Liver (tissue), 8 donors: ENCODE measurements at regions not wholly inside any gene's neighbourhood (a gene's known extent, or its start where the extent isn't known, plus 50 kb on each side); places are given as distances from the start of the nearest gene placed in this dataset.

ENCODE experiments used
- DNase-seq: peaks from one replicate; pipeline ENCODE4 v3.0.0-alpha.2; 2017; ENCODE audit warnings: low spot score
- H3K27ac ChIP-seq, 2 donors: one replicate each; pipeline ENCODE4 v1.7.0; 2013; ENCODE audit warnings: inconsistent platforms in 2 of 2, low read length in 2 of 2, control low read depth in 1 of 2, low read depth in 1 of 2, mild to moderate bottlenecking in 1 of 2
- H3K27me3 ChIP-seq, 4 donors: one replicate each; pipeline versions ENCODE4 v1.6.1 to v1.7.0; 2013; ENCODE audit warnings: low read length in 3 of 4, inconsistent platforms in 1 of 4, mild to moderate bottlenecking in 1 of 4, moderate library complexity in 1 of 4; ENCODE audit not compliant: control insufficient read depth in 4 of 4, insufficient read depth in 4 of 4
- H3K36me3 ChIP-seq, 4 donors: one replicate each; pipeline versions ENCODE4 v1.6.1 to v1.7.0; 2013; ENCODE audit warnings: low read length in 3 of 4, mild to moderate bottlenecking in 3 of 4, low read depth in 1 of 4, moderate library complexity in 1 of 4; ENCODE audit not compliant: control insufficient read depth in 4 of 4, insufficient read depth in 3 of 4
- H3K4me1 ChIP-seq, 4 donors: one replicate each; pipeline versions ENCODE4 v1.6.1 to v1.7.0; 2013; ENCODE audit warnings: low read length in 3 of 4, mild to moderate bottlenecking in 3 of 4, moderate library complexity in 1 of 4; ENCODE audit not compliant: control insufficient read depth in 4 of 4, insufficient read depth in 4 of 4
- H3K4me3 ChIP-seq, 3 donors: one replicate each; pipeline versions ENCODE4 v1.6.1 to v1.7.0; 2013; ENCODE audit warnings: low read length in 3 of 3, control low read depth in 1 of 3, low read depth in 1 of 3, mild to moderate bottlenecking in 1 of 3
- H3K9ac ChIP-seq, 2 donors: one replicate each; pipeline ENCODE4 v1.7.0; 2013; ENCODE audit warnings: low read length in 2 of 2, mild to moderate bottlenecking in 2 of 2, moderate library complexity in 2 of 2, control low read depth in 1 of 2, low read depth in 1 of 2
- H3K9me3 ChIP-seq, 4 donors: one replicate each; pipeline versions ENCODE4 v1.6.1 to v1.7.0; 2013; ENCODE audit warnings: low read length in 3 of 4; ENCODE audit not compliant: control insufficient read depth in 4 of 4
- FOXA1 ChIP-seq: IDR thresholded peaks from 2 replicates; pipeline ENCODE4 v1.6.1; 2016; ENCODE audit warnings: antibody characterized with exemption
- FOXA2 ChIP-seq: IDR thresholded peaks from 2 replicates; pipeline ENCODE4 v1.6.1; 2016; ENCODE audit warnings: antibody characterized with exemption
- GABPA ChIP-seq, 2 donors: IDR thresholded peaks in 1 of 2; conservative IDR thresholded peaks in 1 of 2; 2 replicates each; pipeline ENCODE4 v1.6.1; 2016; ENCODE audit warnings: antibody characterized with exemption in 2 of 2, mild to moderate bottlenecking in 1 of 2, moderate library complexity in 1 of 2
- HNF4A ChIP-seq, 2 donors: conservative IDR thresholded peaks; 2 replicates each; pipeline ENCODE4 v1.6.1; 2016; ENCODE audit warnings: antibody characterized with exemption in 2 of 2, mild to moderate bottlenecking in 2 of 2
- HNF4G ChIP-seq: IDR thresholded peaks from 2 replicates; pipeline ENCODE4 v1.6.1; 2016; ENCODE audit warnings: antibody characterized with exemption
- JUND ChIP-seq, 2 donors: IDR thresholded peaks; 2 replicates each; pipeline ENCODE4 v1.6.1; 2016; ENCODE audit warnings: antibody characterized with exemption in 2 of 2
- MAX ChIP-seq: IDR thresholded peaks from 2 replicates; pipeline ENCODE4 v1.6.1; 2016; ENCODE audit warnings: antibody characterized with exemption
- NR2F2 ChIP-seq: IDR thresholded peaks from 2 replicates; pipeline ENCODE4 v1.6.1; 2016; ENCODE audit warnings: antibody characterized with exemption
- RAD21 ChIP-seq, 2 donors: IDR thresholded peaks; 2 replicates each; pipeline ENCODE4 v1.6.1; 2016; ENCODE audit warnings: antibody characterized with exemption in 2 of 2, mild to moderate bottlenecking in 2 of 2
- REST ChIP-seq: IDR thresholded peaks from 2 replicates; pipeline ENCODE4 v1.6.1; 2016; ENCODE audit warnings: antibody characterized with exemption, mild to moderate bottlenecking
- RXRA ChIP-seq, 2 donors: IDR thresholded peaks; 2 replicates each; pipeline ENCODE4 v1.6.1; 2017 to 2018; ENCODE audit warnings: antibody characterized with exemption in 2 of 2, mild to moderate bottlenecking in 1 of 2
- SP1 ChIP-seq: IDR thresholded peaks from 2 replicates; pipeline ENCODE4 v1.6.1; 2018; ENCODE audit warnings: antibody characterized with exemption, mild to moderate bottlenecking
- YY1 ChIP-seq: IDR thresholded peaks from 2 replicates; pipeline ENCODE4 v1.6.1; 2016; ENCODE audit warnings: antibody characterized with exemption, mild to moderate bottlenecking
- WGBS: extraction: QIAGEN DNeasy Blood & Tissue Kit; methylation state at CpG from one replicate; pipeline ENCODE4 v1.1.7; 2013; 5-methylcytosine and 5-hydroxymethylcytosine counted together
- TF ChIP-seq, protein P1 (sequence below): IDR thresholded peaks from 2 replicates; pipeline ENCODE4 v1.6.1; 2016; ENCODE audit warnings: antibody characterized with exemption
- TF ChIP-seq, protein P2 (sequence below): fragments of 150-350 bp; IDR thresholded peaks from 2 replicates; pipeline ENCODE4 v1.5.1; 2017; ENCODE audit warnings: improper control_type of control experiment, low read depth, low read length; ENCODE audit not compliant: missing input control
- donor health status: healthy.
- donor health status: healthy.
- donor health status: healthy.
- donor health status: healthy.
- donor health status: healthy.

DNA sequence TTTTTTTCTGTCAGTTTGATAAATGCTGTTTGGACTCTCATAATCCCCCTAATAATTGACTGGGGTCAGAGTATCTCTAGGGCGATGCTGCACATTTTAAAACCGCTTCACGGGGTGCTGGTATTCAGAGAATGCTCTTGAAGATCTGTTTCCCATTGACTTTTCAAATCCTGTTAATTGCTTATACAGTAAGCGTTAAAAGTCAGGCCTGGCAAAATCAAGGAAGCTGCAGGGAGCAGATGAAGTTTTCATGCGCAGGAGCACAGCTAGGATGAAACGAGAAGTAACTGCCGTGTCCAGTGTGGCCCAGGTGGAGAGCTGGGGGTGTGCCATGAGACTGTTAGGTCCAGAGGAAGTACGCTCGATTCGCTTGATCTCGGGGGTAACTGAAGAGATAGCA lies 312.9 kb downstream of the TRIML1 start:
- Histone ChIP-seq H3K27me3 (no peaks in the 10 kb centered on the region), H3K9ac (no peak overlapping the region), H3K9me3 (no peaks in the 10 kb centered on the region), H3K36me3 (no peaks in the 10 kb centered on the region), H3K27ac (no peak overlapping the region), H3K4me1 (no peaks in the 10 kb centered on the region), H3K4me3 (no peak overlapping the region)
- 40% methylated on average over 11 of the region's 11 CpGs for WGBS
- DNase-seq, result no peak
- TF ChIP-seq REST (no peak), HNF4A (conservative IDR thresholded peaks at IDR 0.05) (no peak), RAD21 (IDR thresholded peaks at IDR 0.05) (no peak), RXRA (IDR thresholded peaks at IDR 0.05) (no peak), GABPA (IDR thresholded peaks at IDR 0.05 in 1 of 2, conservative IDR thresholded peaks at IDR 0.05 in 1 of 2) (no peak), MAX (no peak), HNF4G (no peak), SP1 (no peak), NR2F2 (no peak), JUND (IDR thresholded peaks at IDR 0.05) (no peak)
- TF ChIP-seq, protein P1, sequence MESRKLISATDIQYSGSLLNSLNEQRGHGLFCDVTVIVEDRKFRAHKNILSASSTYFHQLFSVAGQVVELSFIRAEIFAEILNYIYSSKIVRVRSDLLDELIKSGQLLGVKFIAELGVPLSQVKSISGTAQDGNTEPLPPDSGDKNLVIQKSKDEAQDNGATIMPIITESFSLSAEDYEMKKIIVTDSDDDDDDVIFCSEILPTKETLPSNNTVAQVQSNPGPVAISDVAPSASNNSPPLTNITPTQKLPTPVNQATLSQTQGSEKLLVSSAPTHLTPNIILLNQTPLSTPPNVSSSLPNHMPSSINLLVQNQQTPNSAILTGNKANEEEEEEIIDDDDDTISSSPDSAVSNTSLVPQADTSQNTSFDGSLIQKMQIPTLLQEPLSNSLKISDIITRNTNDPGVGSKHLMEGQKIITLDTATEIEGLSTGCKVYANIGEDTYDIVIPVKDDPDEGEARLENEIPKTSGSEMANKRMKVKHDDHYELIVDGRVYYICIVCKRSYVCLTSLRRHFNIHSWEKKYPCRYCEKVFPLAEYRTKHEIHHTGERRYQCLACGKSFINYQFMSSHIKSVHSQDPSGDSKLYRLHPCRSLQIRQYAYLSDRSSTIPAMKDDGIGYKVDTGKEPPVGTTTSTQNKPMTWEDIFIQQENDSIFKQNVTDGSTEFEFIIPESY, result no peak
- TF ChIP-seq, protein P2, sequence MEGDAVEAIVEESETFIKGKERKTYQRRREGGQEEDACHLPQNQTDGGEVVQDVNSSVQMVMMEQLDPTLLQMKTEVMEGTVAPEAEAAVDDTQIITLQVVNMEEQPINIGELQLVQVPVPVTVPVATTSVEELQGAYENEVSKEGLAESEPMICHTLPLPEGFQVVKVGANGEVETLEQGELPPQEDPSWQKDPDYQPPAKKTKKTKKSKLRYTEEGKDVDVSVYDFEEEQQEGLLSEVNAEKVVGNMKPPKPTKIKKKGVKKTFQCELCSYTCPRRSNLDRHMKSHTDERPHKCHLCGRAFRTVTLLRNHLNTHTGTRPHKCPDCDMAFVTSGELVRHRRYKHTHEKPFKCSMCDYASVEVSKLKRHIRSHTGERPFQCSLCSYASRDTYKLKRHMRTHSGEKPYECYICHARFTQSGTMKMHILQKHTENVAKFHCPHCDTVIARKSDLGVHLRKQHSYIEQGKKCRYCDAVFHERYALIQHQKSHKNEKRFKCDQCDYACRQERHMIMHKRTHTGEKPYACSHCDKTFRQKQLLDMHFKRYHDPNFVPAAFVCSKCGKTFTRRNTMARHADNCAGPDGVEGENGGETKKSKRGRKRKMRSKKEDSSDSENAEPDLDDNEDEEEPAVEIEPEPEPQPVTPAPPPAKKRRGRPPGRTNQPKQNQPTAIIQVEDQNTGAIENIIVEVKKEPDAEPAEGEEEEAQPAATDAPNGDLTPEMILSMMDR, result no peak

- Histone ChIP-seq H3K4me1 (no peaks in the 10 kb centered on the region), H3K36me3 (no peaks in the 10 kb centered on the region), H3K4me3 (no peak overlapping the region), H3K9ac (no peak overlapping the region), H3K27ac (no peak overlapping the region), H3K27me3 (no peaks in the 10 kb centered on the region), H3K9me3 (peaks cover 0 to 2% (median 0%) of the 10 kb centered on the region in 4 donors)
- no peak for DNase-seq
- WGBS, result 47% methylated on average over 5 of the region's 5 CpGs
- TF ChIP-seq HNF4G (no peak), FOXA1 (no peak), SP1 (no peak), GABPA (IDR thresholded peaks at IDR 0.05 in 1 of 2, conservative IDR thresholded peaks at IDR 0.05 in 1 of 2) (no peak), REST (no peak), HNF4A (conservative IDR thresholded peaks at IDR 0.05) (no peak), YY1 (no peak), RXRA (IDR thresholded peaks at IDR 0.05) (no peak), JUND (IDR thresholded peaks at IDR 0.05) (no peak), FOXA2 (no peak), MAX (no peak)
- TF ChIP-seq, protein P1, result no peak
- TF ChIP-seq, protein P2, result no peak
Measured at GRCh38 chr4:188454575-188454974, 315.3 kb downstream of the TRIML1 start.
